H1 (cell line): ENCODE measurements at regions not wholly inside any gene's neighbourhood (a gene's known extent, or its start where the extent isn't known, plus 50 kb on each side); places are given as distances from the start of the nearest gene placed in this dataset.

Source experiments
- CTCF ChIA-PET: fragments of 300-600 bp; sonication (Branson Sonifier 250); formaldehyde crosslinking; loops from one replicate; lab custom pipeline; 2021; ENCODE audit not compliant: partially characterized antibody; lab: Charles Lee
- POLR2A ChIA-PET: fragments of 300-600 bp; sonication (Branson Sonifier 250); formaldehyde crosslinking; loops from one replicate; lab custom pipeline; 2021; ENCODE audit warnings: inconsistent platforms; ENCODE audit not compliant: partially characterized antibody; lab: Charles Lee
- DNase-seq, 2 experiments: peaks; one replicate each; pipeline versions ENCODE4 v3.0.0 to v3.0.0-alpha.2; 2010 to 2022; ENCODE audit warnings: low spot score in 2 of 2, low read depth in 1 of 2, mixed read lengths in 1 of 2
- FAIRE-seq: peaks from 2 replicates; lab custom pipeline; 2011; peaks lifted over from hg19 to GRCh38; lab: Jason Lieb, UNC
- H2AFZ ChIP-seq: 2 replicates; pipeline ENCODE4 v1.8.1; 2012; ENCODE audit warnings: low read length, inconsistent platforms
- H2AK5ac ChIP-seq: 2 replicates; pipeline ENCODE4 v1.6.1; 2013; ENCODE audit warnings: low read depth, low read length
- H2BK120ac ChIP-seq: replicated peaks from 2 replicates; pipeline ENCODE3; 2013; ENCODE audit warnings: low read depth, low read length, inconsistent platforms
- H2BK12ac ChIP-seq: 2 replicates; pipeline ENCODE4 v1.6.1; 2013; ENCODE audit warnings: low read depth, low read length
- H2BK15ac ChIP-seq: 2 replicates; pipeline ENCODE4 v1.6.1; 2013; ENCODE audit warnings: low read length
- H2BK20ac ChIP-seq: 2 replicates; pipeline ENCODE4 v1.6.1; 2013; ENCODE audit warnings: low read length
- H2BK5ac ChIP-seq: 2 replicates; pipeline ENCODE4 v1.6.1; 2013; ENCODE audit warnings: low read depth, low read length
- H3K14ac ChIP-seq: 2 replicates; pipeline ENCODE4 v1.6.1; 2013; ENCODE audit warnings: inconsistent platforms; ENCODE audit not compliant: insufficient read length
- H3K18ac ChIP-seq: 2 replicates; pipeline ENCODE4 v1.6.1; 2013; ENCODE audit warnings: low read length; ENCODE audit errors: extremely low read depth
- H3K23ac ChIP-seq: 2 replicates; pipeline ENCODE4 v1.6.1; 2013; ENCODE audit warnings: inconsistent platforms; ENCODE audit not compliant: insufficient read length
- H3K23me2 ChIP-seq: 2 replicates; pipeline ENCODE4 v1.6.1; 2013; ENCODE audit warnings: low read depth, low read length
- H3K27ac ChIP-seq: 2 replicates; pipeline ENCODE4 v1.6.1; 2011; ENCODE audit warnings: low read depth, low read length, inconsistent platforms
- H3K27me3 ChIP-seq, 4 experiments: replicated peaks in 1 of 4; 1 replicate in 1 of 4; 2 replicates in 3 of 4; pipeline versions ENCODE4 v1.6.1 to v1.8.1; 2011 to 2013; ENCODE audit warnings: low read length in 3 of 4, mild to moderate bottlenecking in 3 of 4, inconsistent platforms in 2 of 4, mixed read lengths in 2 of 4, moderate library complexity in 1 of 4; ENCODE audit not compliant: control insufficient read depth in 3 of 4, insufficient read depth in 3 of 4; ENCODE audit errors: extremely low read depth in 1 of 4
- H3K36me3 ChIP-seq, 4 experiments: 2 replicates each; pipeline versions ENCODE4 v1.6.1 to v1.8.1; 2011 to 2013; ENCODE audit warnings: mild to moderate bottlenecking in 4 of 4, low read length in 3 of 4, moderate library complexity in 2 of 4, control low read depth in 1 of 4, inconsistent platforms in 1 of 4; ENCODE audit not compliant: insufficient read depth in 4 of 4, control insufficient read depth in 2 of 4
- H3K4ac ChIP-seq: replicated peaks from 2 replicates; pipeline ENCODE3; 2013; ENCODE audit warnings: low read length, low read depth, mixed read lengths, inconsistent platforms; ENCODE audit not compliant: insufficient read length
- H3K4me1 ChIP-seq, 4 experiments: replicated peaks in 1 of 4; 1 replicate in 1 of 4; 2 replicates in 3 of 4; pipeline versions ENCODE4 v1.6.1 to v1.8.1; 2011 to 2013; ENCODE audit warnings: low read length in 3 of 4, inconsistent platforms in 2 of 4, mixed read lengths in 1 of 4; ENCODE audit not compliant: insufficient read depth in 4 of 4, control insufficient read depth in 3 of 4
- H3K4me2 ChIP-seq, 2 experiments: 2 replicates each; pipeline versions ENCODE4 v1.6.1 to v1.8.1; 2011 to 2013; ENCODE audit warnings: low read depth in 2 of 2, low read length in 2 of 2, control low read depth in 1 of 2, inconsistent platforms in 1 of 2, mild to moderate bottlenecking in 1 of 2; ENCODE audit not compliant: insufficient read depth in 1 of 2
- H3K4me3 ChIP-seq, 4 experiments: fragments of 200-600, 300-600 bp in 1 of 4; sonication (generic), shearing (Covaris generic), sonication (Bioruptor Twin) in 1 of 4; 2 replicates each; pipeline versions ENCODE4 v1.5.1 to v1.8.1; 2011 to 2016; ENCODE audit warnings: low read length in 4 of 4, low read depth in 3 of 4, control low read depth in 2 of 4, inconsistent platforms in 2 of 4, mild to moderate bottlenecking in 2 of 4, mixed read lengths in 1 of 4, moderate library complexity in 1 of 4; ENCODE audit not compliant: insufficient read depth in 2 of 4; ENCODE audit errors: extremely low read depth in 1 of 4
- H3K56ac ChIP-seq: replicated peaks from 2 replicates; pipeline ENCODE3; 2013; ENCODE audit warnings: low read depth, mild to moderate bottlenecking, mixed read lengths, low read length, inconsistent platforms; ENCODE audit not compliant: insufficient read length
- H3K79me1 ChIP-seq: 2 replicates; pipeline ENCODE4 v1.6.1; 2013; ENCODE audit warnings: low read depth, low read length, control low read depth
- H3K79me2 ChIP-seq, 2 experiments: 2 replicates each; pipeline versions ENCODE4 v1.6.1 to v1.8.1; 2012 to 2013; ENCODE audit warnings: low read length in 2 of 2, mild to moderate bottlenecking in 2 of 2, inconsistent platforms in 1 of 2; ENCODE audit not compliant: insufficient read depth in 2 of 2, control insufficient read depth in 1 of 2
- H3K9ac ChIP-seq, 4 experiments: replicated peaks in 1 of 4; 1 replicate in 1 of 4; 2 replicates in 3 of 4; pipeline versions ENCODE4 v1.6.1 to v1.8.1; 2011 to 2013; ENCODE audit warnings: low read depth in 3 of 4, low read length in 3 of 4, control low read depth in 2 of 4, mild to moderate bottlenecking in 2 of 4, moderate library complexity in 2 of 4, inconsistent platforms in 1 of 4; ENCODE audit errors: extremely low read depth in 1 of 4
- H3K9me3 ChIP-seq, 2 experiments: 2 replicates each; pipeline versions ENCODE4 v1.6.1 to v1.8.1; 2012 to 2013; ENCODE audit warnings: mild to moderate bottlenecking in 2 of 2, moderate library complexity in 2 of 2, control low read depth in 1 of 2, inconsistent platforms in 1 of 2, low read depth in 1 of 2, low read length in 1 of 2, mixed read lengths in 1 of 2; ENCODE audit not compliant: insufficient read depth in 2 of 2
- H4K20me1 ChIP-seq, 2 experiments: replicated peaks in 1 of 2; 2 replicates each; pipeline versions ENCODE3 to v1.8.1; 2011 to 2013; ENCODE audit warnings: inconsistent platforms in 2 of 2, low read length in 2 of 2, mild to moderate bottlenecking in 1 of 2; ENCODE audit not compliant: insufficient read depth in 2 of 2, control insufficient read depth in 1 of 2
- H4K5ac ChIP-seq: 2 replicates; pipeline ENCODE4 v1.6.1; 2013; ENCODE audit warnings: low read length, low read depth, mixed read lengths, inconsistent platforms; ENCODE audit not compliant: insufficient read length
- H4K8ac ChIP-seq: 2 replicates; pipeline ENCODE4 v1.8.0; 2013; ENCODE audit warnings: mild to moderate bottlenecking, moderate library complexity, low read length, inconsistent platforms; ENCODE audit not compliant: insufficient read depth; ENCODE audit errors: extremely low read depth
- H4K91ac ChIP-seq: replicated peaks from 2 replicates; pipeline ENCODE3; 2013; ENCODE audit warnings: low read length, mixed read lengths, inconsistent platforms; ENCODE audit not compliant: insufficient read length
- BRCA1 ChIP-seq: IDR thresholded peaks from 2 replicates; pipeline ENCODE4 v1.6.1; 2012; ENCODE audit warnings: low read depth, low read length, improper control_type of control experiment
- CREB1 ChIP-seq: IDR thresholded peaks from 2 replicates; pipeline ENCODE4 v1.6.1; 2012; ENCODE audit warnings: inconsistent platforms
- GTF2F1 ChIP-seq: IDR thresholded peaks from 2 replicates; pipeline ENCODE4 v1.6.1; 2012; ENCODE audit warnings: low read depth, low read length, improper control_type of control experiment, borderline replicate concordance
- KDM1A ChIP-seq: fragments of 200-600, 300-600 bp; sonication (generic); IDR thresholded peaks from 2 replicates; pipeline ENCODE4 v1.7.1; 2016; ENCODE audit warnings: mild to moderate bottlenecking, low read length, borderline replicate concordance
- WGBS, 2 experiments: shearing (Covaris generic) in 1 of 2; methylation state at CpG; one replicate each; pipeline versions ENCODE4 v1.1.6 to v1.1.7; 2013 to 2015; ENCODE audit warnings: low lambda C conversion rate in 2 of 2, mixed read lengths in 2 of 2, inconsistent platforms in 1 of 2, low coverage in 1 of 2, missing lambda C conversion rate in 1 of 2; ENCODE audit not compliant: insufficient replicate concordance in 2 of 2, insufficient coverage in 1 of 2, insufficient read length in 1 of 2; ENCODE audit errors: extremely low coverage in 1 of 2, missing lambda C conversion rate in 1 of 2; 5-methylcytosine and 5-hydroxymethylcytosine counted together

- Histone ChIP-seq H3K79me2 (no peaks in the 10 kb centered on the region; a peak in 1 of 4 replicates), H3K4ac (no peak overlapping the region)
- peak; percentile 25; the same call in 1 of the 2 replicates for TF ChIP-seq KDM1A
- no peak for TF ChIP-seq GTF2F1
- TF ChIP-seq BRCA1, result no peak
- no peak for TF ChIP-seq CREB1
- TF ChIP-seq, all 59 proteins: peak for 1
- no peak for DNase-seq
- H4K20me1 ChIP-seq, result peaks cover 12 to 20% of the 10 kb centered on the region in 2 experiments
- H3K79me1 ChIP-seq, result peaks cover 7% of the 10 kb centered on the region
- CTCF ChIA-PET, result interaction anchor here (0.6 to 17.5 kb wide), 30 partner anchors 9 to 466 kb away, joined by 3 to 371 read pairs (median 9); no protein-coding TSS in a partner anchor
- H3K56ac ChIP-seq, result no peak overlapping the region
- no peaks in the 10 kb centered on the region for H3K9me3 ChIP-seq
- H2BK5ac ChIP-seq, result 0 out of 2 replicates have a peak overlapping the region, but pooled peaks have one; percentile 52
- H3K4me3 ChIP-seq, result no peak overlapping the region
- no peak overlapping the region for H2BK12ac ChIP-seq
- H2BK20ac ChIP-seq, result 0 out of 2 replicates have a peak overlapping the region, but pooled peaks have one; percentile 13
- no peak overlapping the region for H3K4me2 ChIP-seq
- H3K23me2 ChIP-seq, result no peaks in the 10 kb centered on the region
- POLR2A ChIA-PET, result interaction anchor here (0.7 to 1.5 kb wide), 3 partner anchors 9 to 13 kb away, joined by 3 to 6 read pairs (median 5); no protein-coding TSS in a partner anchor
- H3K27me3 ChIP-seq, result no peaks in the 10 kb centered on the region
- H3K9ac ChIP-seq, result no peak overlapping the region
- no peak overlapping the region for H4K5ac ChIP-seq
- no peak overlapping the region for H3K27ac ChIP-seq
- no peak overlapping the region for H2BK120ac ChIP-seq
- no peak for FAIRE-seq
- no peak overlapping the region for H3K18ac ChIP-seq
- H4K8ac ChIP-seq, result no peak overlapping the region
- H3K14ac ChIP-seq, result no peak overlapping the region
- 91% methylated on average over 9 of the region's 9 CpGs; no CpG with 5 or more reads in 1 of the 2 experiments for WGBS, 2 experiments
- no peaks in the 10 kb centered on the region for H3K36me3 ChIP-seq
- H2AK5ac ChIP-seq, result peak overlapping the region; percentile 3; the same call in 1 of the 2 replicates
- no peak overlapping the region for H3K23ac ChIP-seq
- no peak overlapping the region for H2BK15ac ChIP-seq
- H4K91ac ChIP-seq, result no peak overlapping the region
- no peak overlapping the region for H2AFZ ChIP-seq
- peaks cover 0 to 14% (median 5%) of the 10 kb centered on the region in 4 experiments; a peak in 5 of 7 replicates for H3K4me1 ChIP-seq
Observed at GRCh38 chr16:85254051-85254450, 141.8 kb upstream of the CIBAR2 start.
